Central memory CD4-positive, alpha-beta T cell (primary cell): ENCODE measurements at regions not wholly inside any gene's neighbourhood (a gene's known extent, or its start where the extent isn't known, plus 50 kb on each side); places are given as distances from the start of the nearest gene placed in this dataset.

Source experiments
- DNase-seq: peaks from one replicate; pipeline ENCODE4 v3.0.0; 2022

GRCh38 chr3:40962721-40963120 is 236.6 kb upstream of the CTNNB1 start:
- no peak for DNase-seq

GRCh38 chr3:40968666-40969065 is 230.6 kb upstream of the CTNNB1 start:
- DNase-seq, result no peak

- DNase-seq, result no peak
Observed at GRCh38 chr3:40969341-40969740, 230.0 kb upstream of the CTNNB1 start.

GRCh38 chr3:40969756-40970466 is 229.4 kb upstream of the CTNNB1 start:
- DNase-seq, result no peak

- no peak for DNase-seq
Observed at GRCh38 chr3:40971191-40972168, 227.8 kb upstream of the CTNNB1 start.

DNA sequence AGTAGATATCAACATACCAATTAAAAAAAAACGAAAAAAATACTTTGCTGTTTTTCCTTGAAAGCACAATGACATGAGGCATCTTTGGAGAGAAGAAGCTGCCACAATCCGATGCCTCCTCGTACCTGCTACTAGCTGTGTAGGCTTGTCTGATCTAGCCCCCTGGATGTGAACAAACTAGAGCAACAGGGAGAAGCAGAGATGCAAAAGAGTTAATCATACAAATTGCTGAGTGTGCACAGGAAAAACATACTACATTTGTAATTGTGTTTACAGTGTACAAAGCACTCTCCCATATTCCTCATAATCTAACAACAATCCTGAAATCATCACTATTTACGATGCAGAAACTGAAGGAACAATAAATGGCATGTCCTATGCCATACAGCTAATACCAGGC is 227.0 kb upstream of the CTNNB1 start:
- DNase-seq, result no peak

GRCh38 chr3:40973141-40973540 is 226.2 kb upstream of the CTNNB1 start:
- no peak for DNase-seq

DNA sequence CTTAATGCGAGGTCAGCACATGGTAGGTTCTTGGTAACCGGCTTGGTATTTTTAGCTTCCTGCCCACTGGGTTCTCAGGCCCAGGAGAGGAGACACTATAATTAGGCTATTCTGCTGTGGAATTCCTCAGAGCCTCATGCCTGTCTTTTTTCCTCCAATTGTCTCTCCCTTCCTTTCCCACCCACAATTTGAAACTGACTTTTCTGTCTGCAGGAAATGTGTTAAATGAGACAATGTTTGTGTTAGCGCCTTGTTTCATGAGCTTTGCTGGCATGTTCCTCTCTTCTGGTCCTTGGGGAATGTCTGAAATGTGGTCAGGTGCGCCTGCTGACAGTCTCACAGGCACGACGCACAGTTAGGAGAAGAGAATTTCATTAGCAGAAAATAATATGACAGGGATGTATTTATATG is 223.6 kb upstream of the CTNNB1 start:
- DNase-seq, result no peak

- DNase-seq, result no peak
Observed at GRCh38 chr3:40976241-40976640, 223.1 kb upstream of the CTNNB1 start.

- DNase-seq, result no peak
Observed at GRCh38 chr3:40978442-40978841, 220.9 kb upstream of the CTNNB1 start.

DNA sequence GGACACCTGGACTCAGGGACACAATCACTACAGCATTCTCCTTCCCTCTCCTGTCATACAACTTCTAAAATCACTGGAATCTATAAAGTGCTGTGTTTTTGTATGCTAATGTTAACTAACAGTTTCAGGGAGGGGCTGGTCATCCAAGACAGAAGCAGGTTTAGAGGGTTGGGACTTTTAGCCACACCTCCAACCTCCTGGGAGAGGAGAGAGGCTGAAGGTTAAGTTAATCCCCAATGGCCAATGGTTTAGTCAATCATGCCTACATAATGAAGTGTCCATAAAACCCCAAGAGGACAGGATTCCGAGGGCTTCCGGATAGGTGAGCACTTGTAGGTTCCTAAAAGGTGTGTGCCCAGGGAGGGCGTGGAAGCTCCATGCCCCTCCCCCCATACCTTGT is 219.3 kb upstream of the CTNNB1 start:
- DNase-seq, result no peak

DNA sequence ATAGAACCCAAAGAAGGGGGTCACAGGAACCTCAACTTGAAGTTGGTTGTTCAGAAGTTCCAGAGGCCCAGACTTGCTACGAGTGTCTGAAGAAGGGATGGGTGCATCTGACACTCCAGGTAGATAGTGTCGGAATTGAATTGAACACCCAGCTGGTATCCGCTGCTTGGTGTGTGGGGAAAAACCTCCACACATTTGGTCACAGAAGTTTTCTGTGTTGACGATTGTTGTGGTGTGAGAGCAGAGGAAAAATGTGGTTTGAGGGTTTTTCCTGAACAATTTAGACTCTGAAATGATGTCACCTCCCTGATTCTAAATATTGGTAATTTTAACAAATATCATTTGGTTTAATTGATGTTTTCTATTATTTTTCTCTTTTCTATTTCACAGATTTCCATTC is 218.8 kb upstream of the CTNNB1 start:
- DNase-seq, result no peak

GRCh38 chr3:40985195-40985594 is 214.1 kb upstream of the CTNNB1 start:
- no peak for DNase-seq

- DNase-seq, result no peak
Observed at GRCh38 chr3:40988468-40988867, 210.8 kb upstream of the CTNNB1 start.

DNA sequence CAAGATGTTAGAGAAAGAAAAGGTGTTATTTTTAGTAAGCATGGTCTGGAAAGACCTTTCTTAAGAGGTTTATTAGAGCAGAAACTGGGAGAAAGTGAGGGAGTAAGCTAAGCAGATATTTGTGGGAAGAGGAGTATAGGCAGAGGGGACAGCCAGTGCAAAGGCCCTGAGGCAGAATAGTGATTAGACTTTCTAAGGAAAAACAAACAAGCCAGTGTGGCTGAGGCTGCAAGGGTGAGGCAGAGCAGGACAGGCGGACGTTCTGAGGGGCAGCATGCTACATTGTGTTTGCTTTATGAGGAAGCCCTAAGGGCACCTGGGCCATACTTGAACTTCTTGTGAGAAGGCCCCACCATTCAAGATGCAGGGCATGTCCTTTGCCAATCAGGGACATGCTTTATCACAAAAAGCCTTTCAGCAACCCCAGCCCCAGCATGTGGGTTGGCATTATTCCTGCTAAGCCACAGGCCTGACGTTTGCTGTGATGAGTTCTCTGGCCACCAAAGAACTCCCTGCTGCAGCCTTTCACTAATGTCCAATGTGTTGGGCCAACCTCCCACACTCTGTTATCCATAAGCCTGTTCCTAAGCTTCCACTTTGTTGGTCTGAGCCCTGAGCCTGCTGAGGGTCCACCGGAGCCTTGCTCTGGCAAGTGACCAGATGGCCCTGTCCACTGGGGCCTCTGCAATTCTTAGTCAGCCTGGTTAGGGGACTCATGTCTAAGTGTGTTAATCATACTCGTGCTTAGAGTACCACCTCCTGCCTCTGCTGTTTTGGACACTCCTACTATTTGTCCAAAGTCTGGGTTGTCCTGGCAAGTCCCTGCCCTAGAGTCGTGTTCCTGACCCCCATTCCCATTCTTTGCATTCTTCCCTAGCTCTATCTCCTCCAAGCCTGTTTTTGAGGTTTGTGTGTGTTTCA is 209.9 kb upstream of the CTNNB1 start:
- no peak for DNase-seq

GRCh38 chr3:40990062-40990456 is 209.2 kb upstream of the CTNNB1 start:
- DNase-seq, result no peak

- DNase-seq, result no peak
Observed at GRCh38 chr3:40992023-40992422, 207.3 kb upstream of the CTNNB1 start.

GRCh38 chr3:40994611-40995010 is 204.7 kb upstream of the CTNNB1 start:
- DNase-seq, result no peak

GRCh38 chr3:40995271-40995670 is 204.0 kb upstream of the CTNNB1 start:
- no peak for DNase-seq

DNA sequence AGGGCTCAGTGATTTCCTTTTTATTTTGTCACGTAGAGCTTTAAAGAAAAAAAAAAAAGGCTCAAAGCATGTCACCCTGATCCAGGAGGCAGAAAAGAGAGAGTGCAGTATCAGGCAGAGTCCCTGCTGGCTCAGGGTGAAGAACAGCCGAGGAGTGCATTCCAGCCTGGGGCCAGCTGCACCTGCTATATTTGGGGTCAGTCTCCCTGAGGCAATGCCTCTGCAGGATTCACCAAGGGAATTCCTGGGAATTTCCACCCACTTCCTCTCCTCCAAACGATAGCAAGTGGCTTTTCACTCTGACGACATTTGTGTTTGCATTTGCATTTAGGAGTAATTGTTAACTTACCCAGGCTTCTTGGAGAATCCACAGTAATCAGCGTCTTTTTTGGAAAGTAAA is 202.9 kb upstream of the CTNNB1 start:
- no peak for DNase-seq

DNA sequence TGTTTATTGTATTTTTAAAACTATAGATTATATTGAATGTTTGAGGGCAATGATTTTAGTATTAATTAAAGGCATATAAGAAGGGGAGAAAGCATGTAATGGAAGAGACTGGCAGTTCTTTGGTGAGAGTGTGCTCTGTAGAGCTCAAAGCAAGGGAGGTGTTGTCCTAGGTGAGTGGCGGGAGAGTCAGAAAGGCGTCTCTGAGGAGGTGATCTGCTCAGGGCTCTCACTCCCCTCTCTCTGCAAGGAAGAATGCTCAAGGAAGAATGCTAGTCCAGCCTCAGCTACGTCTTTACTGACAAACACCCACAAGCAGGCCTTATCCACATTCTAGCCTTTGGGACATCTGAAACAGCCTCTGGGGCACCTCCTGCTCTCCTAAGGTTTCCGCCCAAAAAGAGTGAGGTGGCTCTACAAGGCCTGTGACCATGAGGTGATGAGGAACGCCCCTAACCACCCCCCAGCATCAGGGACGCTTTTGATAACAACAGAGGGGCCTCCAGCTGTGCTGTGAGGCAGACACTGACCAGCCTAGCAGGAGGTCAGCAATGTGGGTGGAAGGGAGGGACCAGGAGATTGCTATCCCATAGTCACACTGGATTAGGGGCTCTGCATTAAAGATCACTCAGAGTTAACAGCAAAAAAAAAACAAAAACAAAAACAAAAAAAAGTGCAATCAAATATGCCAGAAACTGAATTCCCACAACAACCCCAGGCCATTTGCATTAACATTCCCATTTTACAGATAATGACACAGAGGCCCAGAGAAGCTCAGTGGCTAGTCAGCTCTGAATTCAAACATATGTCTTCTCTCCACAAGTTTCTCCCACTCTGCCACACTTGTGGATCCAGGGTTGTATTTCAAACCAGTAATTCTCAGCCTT is 202.2 kb upstream of the CTNNB1 start:
- no peak for DNase-seq
